Cerebellar nuclear complex (tissue), 1 donor: ENCODE measurements at regions not wholly inside any gene's neighbourhood (a gene's known extent, or its start where the extent isn't known, plus 50 kb on each side); places are given as distances from the start of the nearest gene placed in this dataset.
"Not testable (repeated sequence)": the region's sequence is repeated elsewhere in the genome, so short reads cannot be mapped to it uniquely, and the experiment has no call there.

ENCODE experiments used
- DNase-seq, 2 experiments: peaks; one replicate each; lab custom pipeline; 2025; lab: John Stamatoyannopoulos, UW

GRCh38 chr2:7758073-7758759 lies 841.0 kb downstream of the RNF144A start:
- no peak for DNase-seq

GRCh38 chr2:7759898-7760297 lies 842.7 kb downstream of the RNF144A start:
- DNase-seq = no peak

GRCh38 chr2:7763418-7763817 lies 846.2 kb downstream of the RNF144A start:
- DNase-seq = not testable (repeated sequence)

DNA sequence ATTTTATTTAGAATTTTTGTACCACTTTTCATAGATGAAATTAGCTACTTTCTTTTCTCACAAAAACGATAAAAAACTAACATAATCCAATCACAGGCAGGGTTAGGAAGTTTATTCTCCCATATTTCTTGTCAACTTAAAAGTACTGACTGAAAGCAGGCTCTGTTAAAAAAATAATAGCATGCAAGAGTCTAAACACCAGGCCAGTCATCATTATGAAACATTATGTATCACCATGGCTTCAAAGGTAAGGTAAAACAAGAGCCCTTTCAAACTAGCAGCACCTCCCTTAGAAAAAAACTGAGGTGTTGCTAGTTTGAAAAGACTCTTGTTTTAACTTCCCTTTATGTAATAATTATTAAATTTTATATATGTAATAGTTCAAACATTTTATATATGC lies 848.0 kb downstream of the RNF144A start:
- no peak for DNase-seq

GRCh38 chr2:7766088-7766722 lies 849.0 kb downstream of the RNF144A start:
- no peak for DNase-seq

DNA sequence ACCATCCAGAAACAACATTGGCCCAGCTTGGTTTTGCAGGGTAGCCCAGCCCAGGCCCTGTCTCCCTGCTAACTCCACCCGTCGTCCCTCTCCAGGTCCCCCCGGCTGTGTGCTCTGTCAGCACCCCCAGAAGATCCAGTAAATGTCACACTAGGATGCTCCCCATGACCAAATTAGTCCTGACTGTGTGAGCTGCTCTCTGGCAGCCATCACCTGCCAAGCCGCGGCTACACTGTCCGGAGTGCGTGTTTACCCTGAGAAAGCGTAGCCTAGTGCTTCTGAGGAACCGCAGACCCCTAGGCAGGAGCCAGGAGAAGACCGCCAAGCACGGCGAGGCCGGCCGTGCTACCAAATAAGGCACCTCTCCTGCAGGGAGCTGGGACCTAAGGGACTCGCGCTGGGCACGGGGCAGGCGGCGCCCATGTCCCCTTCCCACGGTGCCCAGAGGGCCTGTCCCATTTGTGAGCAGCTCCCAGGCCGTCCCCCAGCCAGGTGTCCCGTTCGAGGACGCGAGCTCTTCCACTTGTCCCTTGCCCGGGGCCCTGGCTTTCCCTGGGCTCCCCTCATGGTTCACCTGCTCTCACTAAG lies 849.9 kb downstream of the RNF144A start:
- DNase-seq = no peak

DNA sequence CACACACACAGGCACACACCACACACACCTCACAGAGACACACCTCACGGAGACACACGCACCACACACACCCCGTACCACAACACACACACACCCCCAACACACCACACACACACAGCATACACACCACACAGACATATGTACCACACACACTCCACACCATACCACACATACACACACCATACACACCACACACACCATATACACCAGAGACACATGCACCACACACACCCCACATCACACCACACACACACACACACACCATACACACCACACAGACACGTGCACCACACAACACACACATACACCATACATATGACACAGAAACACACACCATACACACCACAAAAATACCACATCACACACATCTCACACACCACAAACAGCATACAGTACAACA lies 850.7 kb downstream of the RNF144A start:
- no peak for DNase-seq

DNA sequence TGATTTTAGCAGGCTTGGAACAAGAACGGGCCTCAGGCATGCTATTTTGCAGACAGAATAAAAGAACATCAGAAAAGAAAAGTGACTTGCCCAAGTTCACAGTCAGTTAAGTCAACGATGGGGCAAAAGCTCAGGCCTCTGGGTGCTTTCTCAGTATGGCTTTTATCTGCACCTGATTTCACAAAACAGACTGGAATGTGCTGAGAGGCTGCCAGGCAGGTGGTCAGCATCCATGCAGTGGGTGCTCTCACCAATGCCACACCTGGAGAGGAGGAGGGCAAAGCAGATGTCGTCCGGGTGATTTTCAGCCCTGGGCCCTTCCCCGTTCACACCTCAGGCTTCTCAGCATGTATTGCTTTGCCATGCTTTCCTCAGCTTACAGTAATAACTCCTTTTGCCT lies 854.6 kb downstream of the RNF144A start:
- DNase-seq = no peak

- DNase-seq = no peak
Measured at GRCh38 chr2:7773362-7774360, 856.4 kb downstream of the RNF144A start.

DNA sequence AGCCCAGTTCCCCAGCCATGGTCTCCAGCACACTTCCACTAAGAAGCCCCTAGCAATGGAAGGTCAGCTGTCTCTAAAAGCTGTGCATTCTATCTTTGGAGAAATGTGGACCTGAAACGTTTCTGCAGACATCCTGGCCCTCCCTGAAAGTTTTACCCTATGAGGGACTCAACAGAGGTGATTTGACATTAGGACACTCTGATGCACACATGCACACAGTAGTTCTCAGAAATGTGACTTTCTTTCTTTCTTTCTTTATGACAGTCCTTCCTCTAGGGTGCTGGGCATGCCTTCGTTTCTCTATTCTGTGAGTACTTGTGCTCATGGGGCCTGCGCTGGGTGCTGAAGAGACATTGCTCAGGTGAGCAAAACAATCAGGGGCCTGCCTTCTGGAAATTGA lies 857.3 kb downstream of the RNF144A start:
- no peak for DNase-seq

- DNase-seq = no peak
Measured at GRCh38 chr2:7777668-7778067, 860.5 kb downstream of the RNF144A start.

DNA sequence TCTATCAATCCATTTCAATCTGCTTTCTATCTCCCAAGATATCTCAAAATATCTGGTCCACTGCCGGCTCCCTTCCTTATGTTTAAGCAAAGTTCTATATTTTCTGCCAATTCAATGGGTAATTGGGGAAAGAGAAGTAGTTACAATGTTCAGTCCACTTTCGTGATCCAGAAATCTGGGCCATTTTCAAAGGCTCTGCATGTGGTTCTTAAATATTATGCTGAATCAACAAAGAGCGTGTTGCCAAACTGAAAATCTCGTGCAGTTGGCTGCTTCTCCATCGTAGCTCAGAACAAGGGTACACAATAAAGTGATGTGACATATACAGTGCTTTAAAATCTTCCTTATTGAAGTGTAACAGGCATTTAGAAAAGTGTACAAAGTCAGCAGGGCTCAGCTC lies 863.1 kb downstream of the RNF144A start:
- no peak for DNase-seq

DNA sequence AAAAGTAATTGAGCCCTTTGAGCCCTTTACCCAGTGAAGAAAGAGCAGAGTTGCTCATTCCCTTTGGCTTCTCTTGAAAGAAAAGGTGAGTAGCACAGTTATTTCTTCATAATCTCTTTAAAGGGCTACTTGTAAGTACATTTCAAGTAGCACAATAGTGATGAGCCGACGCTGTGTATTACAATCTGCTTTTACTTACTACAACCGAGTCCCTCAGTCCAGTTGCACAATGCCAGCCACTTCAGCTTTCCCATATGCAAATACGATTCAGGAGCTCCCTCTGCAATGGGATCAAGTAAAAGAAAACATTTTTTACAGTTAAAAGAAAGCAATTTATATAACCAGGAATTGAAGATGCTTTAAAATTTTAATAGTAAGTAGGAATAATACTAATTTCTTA lies 868.5 kb downstream of the RNF144A start:
- DNase-seq = no peak

- DNase-seq = no peak
Measured at GRCh38 chr2:7788736-7789135, 871.5 kb downstream of the RNF144A start.

DNA sequence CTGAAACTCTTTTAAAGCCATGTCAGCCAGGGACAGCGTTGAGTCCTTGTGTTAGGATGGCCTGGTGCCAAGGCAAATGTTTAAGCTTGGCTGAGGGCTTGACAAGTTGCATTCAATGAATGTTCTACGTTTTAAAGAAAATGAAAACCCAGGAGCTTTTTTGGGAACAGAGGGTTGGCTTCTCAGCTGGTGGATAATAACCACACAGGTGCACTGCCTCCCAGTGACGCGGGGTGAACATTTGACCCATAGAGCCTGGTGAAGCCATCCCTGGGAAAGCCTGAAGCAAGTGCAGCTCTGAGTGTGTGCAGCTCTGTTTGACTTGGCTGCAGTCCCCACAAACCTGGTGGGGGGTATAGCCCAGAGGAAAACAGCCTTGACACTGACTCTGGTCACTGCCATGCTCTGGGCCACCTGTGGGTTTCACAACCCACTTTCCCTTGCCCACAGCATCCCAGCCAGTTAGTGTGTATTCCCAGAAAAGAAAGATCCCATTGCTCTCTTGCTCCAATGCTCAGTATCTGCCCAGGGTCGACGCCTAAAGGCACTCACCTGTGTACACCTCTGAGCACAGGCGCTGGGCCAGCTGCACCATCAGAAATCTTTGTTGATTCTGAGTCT lies 874.9 kb downstream of the RNF144A start:
- no peak for DNase-seq

GRCh38 chr2:7795778-7796563 lies 878.8 kb downstream of the RNF144A start:
- DNase-seq = no peak

- DNase-seq = no peak
Measured at GRCh38 chr2:7800031-7800430, 881.8 kb upstream of the ID2 start.

GRCh38 chr2:7801212-7801611 lies 880.6 kb upstream of the ID2 start:
- DNase-seq = no peak

GRCh38 chr2:7803515-7803914 lies 878.3 kb upstream of the ID2 start:
- DNase-seq = no peak

DNA sequence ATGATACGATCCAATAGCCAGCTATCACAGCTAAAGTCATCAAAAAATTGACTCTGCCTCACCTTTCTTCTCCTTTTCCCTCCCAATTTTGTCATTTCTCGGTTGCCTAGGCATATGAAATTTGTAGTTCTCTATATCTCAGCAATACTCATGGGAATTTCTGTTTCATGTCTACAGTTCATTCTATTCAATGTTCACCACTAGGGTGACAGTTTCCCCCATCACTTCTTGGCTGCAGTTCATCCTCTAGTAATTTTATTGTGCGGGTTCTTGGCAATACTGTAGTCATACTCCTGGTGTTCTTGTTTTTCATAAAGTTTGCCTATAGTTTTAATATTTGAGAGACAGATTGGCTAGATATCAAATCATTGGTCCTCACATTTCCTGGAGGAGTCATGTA lies 872.2 kb upstream of the ID2 start:
- no peak for DNase-seq

- DNase-seq = no peak
Measured at GRCh38 chr2:7811073-7811472, 870.8 kb upstream of the ID2 start.
